ENCODE measurements at regions not wholly inside any gene's neighbourhood (a gene's known extent, or its start where the extent isn't known, plus 50 kb on each side); places are given as distances from the start of the nearest gene placed in this dataset.

DNA sequence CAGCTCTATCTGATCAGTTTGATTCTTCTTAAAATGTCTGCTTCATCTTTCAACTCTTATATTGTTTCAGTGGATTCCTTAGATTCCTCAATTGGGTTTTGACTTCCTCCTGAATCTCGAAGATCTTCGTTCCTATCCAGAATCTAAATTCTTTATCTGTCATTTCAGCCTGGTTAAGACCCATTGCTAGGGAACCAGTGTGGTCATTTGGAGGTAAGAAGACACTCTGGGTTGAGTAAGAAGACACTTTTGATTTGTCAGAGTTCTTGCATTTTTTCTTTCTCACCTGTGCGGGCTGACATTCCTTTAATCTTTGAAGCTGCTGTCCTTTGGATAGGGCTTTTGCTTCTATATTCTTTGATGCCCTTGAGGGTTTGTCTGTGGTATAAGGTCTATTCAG is 291.9 kb downstream of the SLC7A11 start:
- TF ChIP-seq, protein P1, sequence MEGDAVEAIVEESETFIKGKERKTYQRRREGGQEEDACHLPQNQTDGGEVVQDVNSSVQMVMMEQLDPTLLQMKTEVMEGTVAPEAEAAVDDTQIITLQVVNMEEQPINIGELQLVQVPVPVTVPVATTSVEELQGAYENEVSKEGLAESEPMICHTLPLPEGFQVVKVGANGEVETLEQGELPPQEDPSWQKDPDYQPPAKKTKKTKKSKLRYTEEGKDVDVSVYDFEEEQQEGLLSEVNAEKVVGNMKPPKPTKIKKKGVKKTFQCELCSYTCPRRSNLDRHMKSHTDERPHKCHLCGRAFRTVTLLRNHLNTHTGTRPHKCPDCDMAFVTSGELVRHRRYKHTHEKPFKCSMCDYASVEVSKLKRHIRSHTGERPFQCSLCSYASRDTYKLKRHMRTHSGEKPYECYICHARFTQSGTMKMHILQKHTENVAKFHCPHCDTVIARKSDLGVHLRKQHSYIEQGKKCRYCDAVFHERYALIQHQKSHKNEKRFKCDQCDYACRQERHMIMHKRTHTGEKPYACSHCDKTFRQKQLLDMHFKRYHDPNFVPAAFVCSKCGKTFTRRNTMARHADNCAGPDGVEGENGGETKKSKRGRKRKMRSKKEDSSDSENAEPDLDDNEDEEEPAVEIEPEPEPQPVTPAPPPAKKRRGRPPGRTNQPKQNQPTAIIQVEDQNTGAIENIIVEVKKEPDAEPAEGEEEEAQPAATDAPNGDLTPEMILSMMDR (conservative IDR thresholded peaks at IDR 0.05; ENCODE audit: low read depth, low read length) = no peak
- TF ChIP-seq POLR2A (IDR thresholded peaks at IDR 0.05; ENCODE audit: low read depth, low read length) (no peak), RAD21 (IDR thresholded peaks at IDR 0.05; ENCODE audit: low read length) (no peak), RFX5 (IDR thresholded peaks at IDR 0.05; ENCODE audit: low read depth, low read length) (no peak), CHD1 (IDR thresholded peaks at IDR 0.05; ENCODE audit: low read depth, low read length) (no peak), MXI1 (IDR thresholded peaks at IDR 0.05; ENCODE audit: borderline replicate concordance, low read depth, low read length) (no peak)

All from IMR-90 (cell line).